ENCODE measurements at regions not wholly inside any gene's neighbourhood (a gene's known extent, or its start where the extent isn't known, plus 50 kb on each side); places are given as distances from the start of the nearest gene placed in this dataset.
"Not testable (repeated sequence)": the region's sequence is repeated elsewhere in the genome, so short reads cannot be mapped to it uniquely, and the experiment has no call there.

DNA sequence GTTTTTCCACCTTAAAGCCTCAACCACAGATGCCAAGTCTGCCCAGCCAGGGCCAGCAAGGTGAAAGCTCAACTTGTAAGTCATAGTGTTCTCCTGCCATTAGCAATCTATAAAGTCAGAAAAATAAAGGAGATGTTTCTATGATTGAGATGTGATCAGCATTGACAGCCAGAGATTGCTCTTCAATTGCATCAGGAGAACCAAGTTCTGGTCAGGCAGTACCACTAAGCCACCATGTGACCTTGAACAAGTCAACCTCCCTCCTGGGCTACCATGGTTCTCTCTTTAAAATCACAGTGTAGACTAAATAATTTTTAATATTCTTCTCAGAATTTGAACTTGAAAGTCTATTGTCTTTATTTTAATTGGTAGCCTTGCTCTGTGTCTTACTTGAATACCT is 220.3 kb upstream of the HES1 start:
- Histone ChIP-seq H3K27me3 (ENCODE audit: control insufficient read depth, insufficient read depth, low read length) (no peaks in the 10 kb centered on the region), H3K4me3 (ENCODE audit: low read length) (no peak overlapping the region), H3K4me1 (ENCODE audit: control insufficient read depth, low read depth, low read length) (peaks cover 11% of the 10 kb centered on the region), H3K27ac (ENCODE audit: low read length) (no peak overlapping the region), H3K9ac (ENCODE audit: low read length) (no peak overlapping the region), H3K36me3 (ENCODE audit: control insufficient read depth, low read depth, low read length) (no peaks in the 10 kb centered on the region), H3K9me3 (ENCODE audit: control insufficient read depth, low read depth, low read length) (no peaks in the 10 kb centered on the region)

GRCh38 chr3:193917158-193917557 is 218.8 kb upstream of the HES1 start:
- Histone ChIP-seq H3K9me3 (ENCODE audit: control insufficient read depth, low read depth, low read length) (no peaks in the 10 kb centered on the region), H3K9ac (ENCODE audit: low read length) (no peak overlapping the region), H3K27me3 (ENCODE audit: control insufficient read depth, insufficient read depth, low read length) (no peaks in the 10 kb centered on the region), H3K36me3 (ENCODE audit: control insufficient read depth, low read depth, low read length) (no peaks in the 10 kb centered on the region), H3K27ac (ENCODE audit: low read length) (no peak overlapping the region), H3K4me1 (ENCODE audit: control insufficient read depth, low read depth, low read length) (no peaks in the 10 kb centered on the region), H3K4me3 (ENCODE audit: low read length) (no peak overlapping the region)

DNA sequence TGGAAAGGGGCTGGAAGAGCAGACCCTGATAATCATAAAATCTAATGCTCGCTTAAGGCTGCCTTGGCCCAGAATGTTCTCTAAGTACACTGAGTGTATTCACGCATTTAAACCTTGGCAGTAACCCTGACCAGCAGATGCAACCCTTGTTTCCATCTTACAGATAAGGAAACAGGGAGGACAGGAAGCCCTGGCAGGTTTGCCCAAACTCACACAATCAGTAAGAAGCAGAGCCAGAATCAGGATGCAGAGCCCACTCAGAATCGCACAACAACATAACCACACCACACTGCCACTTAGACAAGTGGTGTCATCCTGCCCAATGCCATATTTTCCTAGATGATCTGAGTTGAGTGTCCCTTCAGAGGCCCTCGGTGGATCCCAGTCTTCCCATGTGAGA is 214.5 kb upstream of the HES1 start:
- H3K4me1 ChIP-seq (ENCODE audit: control insufficient read depth, low read depth, low read length), result no peaks in the 10 kb centered on the region
- H3K36me3 ChIP-seq (ENCODE audit: control insufficient read depth, low read depth, low read length), result no peaks in the 10 kb centered on the region
- no peak overlapping the region for H3K27ac ChIP-seq (ENCODE audit: low read length)
- H3K27me3 ChIP-seq (ENCODE audit: control insufficient read depth, insufficient read depth, low read length), result no peaks in the 10 kb centered on the region
- no peak overlapping the region for H3K9ac ChIP-seq (ENCODE audit: low read length)
- no peak overlapping the region for H3K4me3 ChIP-seq (ENCODE audit: low read length)
- no peaks in the 10 kb centered on the region for H3K9me3 ChIP-seq (ENCODE audit: control insufficient read depth, low read depth, low read length)

DNA sequence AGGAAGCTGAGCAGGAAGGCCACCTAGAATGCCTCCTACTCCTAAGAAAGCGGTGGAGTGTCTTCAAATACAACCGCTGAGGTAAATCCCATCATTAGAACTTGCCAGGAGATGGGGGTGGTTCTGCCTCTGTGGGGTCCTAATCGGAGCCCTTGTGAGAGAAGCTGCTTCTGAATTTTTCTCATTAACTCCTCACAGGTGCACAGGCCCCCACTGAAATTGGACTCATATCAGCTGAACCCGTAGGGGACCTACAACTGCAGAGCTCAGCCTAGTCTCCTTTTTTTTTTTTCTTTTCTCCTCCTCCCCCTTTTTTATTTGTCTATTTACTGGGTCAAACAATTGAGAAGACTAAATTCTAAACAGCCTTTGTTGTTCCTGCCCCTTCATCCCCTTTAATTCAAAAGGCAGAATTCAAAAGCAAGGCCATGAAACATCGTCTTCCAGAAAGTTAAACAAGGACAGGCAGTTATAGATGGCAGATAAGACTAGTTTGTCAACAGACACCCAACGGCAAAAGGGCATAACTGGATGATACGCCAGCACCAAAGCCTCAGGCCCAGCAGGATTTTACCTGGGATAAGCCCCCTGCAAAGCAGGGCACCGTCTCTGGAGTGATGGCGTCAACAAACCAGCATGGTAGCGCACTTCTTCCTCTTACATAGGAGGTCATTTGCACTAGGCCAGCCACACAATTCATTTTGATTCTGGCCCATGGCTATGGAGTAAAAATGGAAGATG is 213.7 kb upstream of the HES1 start:
- Histone ChIP-seq H3K4me1 (ENCODE audit: control insufficient read depth, low read depth, low read length) (no peaks in the 10 kb centered on the region), H3K36me3 (ENCODE audit: control insufficient read depth, low read depth, low read length) (no peaks in the 10 kb centered on the region), H3K27me3 (ENCODE audit: control insufficient read depth, insufficient read depth, low read length) (no peaks in the 10 kb centered on the region), H3K4me3 (ENCODE audit: low read length) (no peak overlapping the region), H3K9ac (ENCODE audit: low read length) (no peak overlapping the region), H3K9me3 (ENCODE audit: control insufficient read depth, low read depth, low read length) (no peaks in the 10 kb centered on the region), H3K27ac (ENCODE audit: low read length) (no peak overlapping the region)

DNA sequence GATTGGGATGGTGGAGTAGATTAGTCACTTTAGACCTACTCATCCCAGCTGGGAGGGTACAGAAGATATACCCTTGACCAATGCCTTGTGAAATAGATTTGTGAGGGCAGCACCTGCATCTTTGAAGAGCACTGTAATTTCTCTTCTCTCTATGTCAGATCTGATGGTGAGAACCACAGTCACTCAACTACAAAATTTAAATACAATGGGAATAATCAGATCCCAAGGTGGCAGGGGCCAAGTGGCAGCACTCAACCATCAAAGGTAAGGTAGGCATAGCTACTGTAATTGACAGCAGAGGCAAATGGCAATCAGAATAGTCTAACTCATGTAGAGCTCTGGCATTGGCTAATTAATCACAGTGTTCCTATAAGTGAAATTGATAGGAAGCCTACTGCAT is 212.0 kb upstream of the HES1 start:
- not testable (repeated sequence) for H3K9me3 ChIP-seq (ENCODE audit: control insufficient read depth, low read depth, low read length); H3K27ac ChIP-seq (ENCODE audit: low read length); H3K36me3 ChIP-seq (ENCODE audit: control insufficient read depth, low read depth, low read length); H3K4me1 ChIP-seq (ENCODE audit: control insufficient read depth, low read depth, low read length); H3K9ac ChIP-seq (ENCODE audit: low read length); H3K27me3 ChIP-seq (ENCODE audit: control insufficient read depth, insufficient read depth, low read length); H3K4me3 ChIP-seq (ENCODE audit: low read length)

DNA sequence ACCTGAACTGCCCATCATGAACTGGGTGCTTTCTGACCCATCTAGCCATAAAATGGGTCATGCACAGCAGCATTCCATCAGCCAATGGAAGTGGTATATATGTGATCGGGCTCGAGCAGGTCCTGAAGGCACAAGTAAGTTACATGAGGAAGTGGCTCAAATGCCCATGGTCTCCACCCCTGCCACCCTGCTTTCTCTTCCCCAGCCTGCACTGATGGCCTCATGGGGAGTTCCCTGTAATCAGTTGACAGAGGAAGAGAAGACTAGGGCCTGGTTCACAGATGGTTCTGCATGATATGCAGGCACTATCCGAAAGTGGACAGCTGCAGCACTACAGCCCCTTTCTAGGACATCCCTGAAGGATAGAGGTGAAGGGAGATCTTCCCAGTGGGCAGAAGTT is 209.9 kb upstream of the HES1 start:
- not testable (repeated sequence) for H3K4me3 ChIP-seq (ENCODE audit: low read length); H3K9me3 ChIP-seq (ENCODE audit: control insufficient read depth, low read depth, low read length); H3K9ac ChIP-seq (ENCODE audit: low read length); H3K27ac ChIP-seq (ENCODE audit: low read length); H3K27me3 ChIP-seq (ENCODE audit: control insufficient read depth, insufficient read depth, low read length); H3K36me3 ChIP-seq (ENCODE audit: control insufficient read depth, low read depth, low read length); H3K4me1 ChIP-seq (ENCODE audit: control insufficient read depth, low read depth, low read length)

GRCh38 chr3:193927413-193928206 is 208.3 kb upstream of the HES1 start:
- not testable (repeated sequence) for H3K27ac ChIP-seq (ENCODE audit: low read length); H3K4me3 ChIP-seq (ENCODE audit: low read length); H3K27me3 ChIP-seq (ENCODE audit: control insufficient read depth, insufficient read depth, low read length); H3K9me3 ChIP-seq (ENCODE audit: control insufficient read depth, low read depth, low read length); H3K36me3 ChIP-seq (ENCODE audit: control insufficient read depth, low read depth, low read length); H3K4me1 ChIP-seq (ENCODE audit: control insufficient read depth, low read depth, low read length); H3K9ac ChIP-seq (ENCODE audit: low read length)

GRCh38 chr3:193928354-193929209 is 207.4 kb upstream of the HES1 start:
- no peaks in the 10 kb centered on the region for H3K4me1 ChIP-seq (ENCODE audit: control insufficient read depth, low read depth, low read length)
- H3K36me3 ChIP-seq (ENCODE audit: control insufficient read depth, low read depth, low read length), result no peaks in the 10 kb centered on the region
- no peak overlapping the region for H3K9ac ChIP-seq (ENCODE audit: low read length)
- no peaks in the 10 kb centered on the region for H3K9me3 ChIP-seq (ENCODE audit: control insufficient read depth, low read depth, low read length)
- no peaks in the 10 kb centered on the region for H3K27me3 ChIP-seq (ENCODE audit: control insufficient read depth, insufficient read depth, low read length)
- H3K27ac ChIP-seq (ENCODE audit: low read length), result no peak overlapping the region
- no peak overlapping the region for H3K4me3 ChIP-seq (ENCODE audit: low read length)

GRCh38 chr3:193929373-193929772 is 206.6 kb upstream of the HES1 start:
- H3K27me3 ChIP-seq (ENCODE audit: control insufficient read depth, insufficient read depth, low read length), result no peaks in the 10 kb centered on the region
- no peak overlapping the region for H3K27ac ChIP-seq (ENCODE audit: low read length)
- no peaks in the 10 kb centered on the region for H3K4me1 ChIP-seq (ENCODE audit: control insufficient read depth, low read depth, low read length)
- H3K36me3 ChIP-seq (ENCODE audit: control insufficient read depth, low read depth, low read length), result no peaks in the 10 kb centered on the region
- no peak overlapping the region for H3K9ac ChIP-seq (ENCODE audit: low read length)
- H3K9me3 ChIP-seq (ENCODE audit: control insufficient read depth, low read depth, low read length), result no peaks in the 10 kb centered on the region
- H3K4me3 ChIP-seq (ENCODE audit: low read length), result no peak overlapping the region

DNA sequence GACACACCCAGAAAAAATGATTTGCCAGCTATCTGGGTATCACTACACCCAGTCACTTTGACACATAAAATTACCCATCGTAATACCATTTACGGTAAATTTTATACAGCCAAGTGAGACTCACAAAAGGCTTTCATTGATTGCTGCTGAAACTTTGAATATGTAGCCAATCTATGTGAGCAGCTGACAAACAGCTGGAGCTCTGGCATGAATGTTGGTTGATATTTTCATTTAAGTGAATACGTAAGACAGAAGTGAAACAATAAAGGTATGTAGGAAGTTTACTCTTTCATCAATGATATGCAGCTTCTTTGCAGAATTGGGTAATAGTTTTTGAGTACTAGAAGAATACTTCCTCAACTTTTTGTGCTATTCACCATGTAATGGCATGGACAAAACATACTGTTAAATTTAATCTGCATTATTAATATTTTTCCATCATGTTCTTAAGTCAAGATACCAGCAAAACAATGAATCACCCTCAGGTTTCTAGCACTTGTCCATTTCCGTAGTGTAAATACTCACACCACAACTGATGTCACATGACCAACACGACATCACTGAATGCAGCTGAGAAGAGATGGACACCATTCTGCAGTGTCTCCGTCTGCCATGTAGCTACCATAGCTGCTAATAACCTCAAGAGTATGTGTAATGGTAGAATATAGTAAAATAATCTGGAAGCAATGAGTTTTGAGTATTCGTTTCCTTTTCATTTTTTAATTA is 205.9 kb upstream of the HES1 start:
- Histone ChIP-seq H3K9ac (ENCODE audit: low read length) (no peak overlapping the region), H3K9me3 (ENCODE audit: control insufficient read depth, low read depth, low read length) (no peaks in the 10 kb centered on the region), H3K27me3 (ENCODE audit: control insufficient read depth, insufficient read depth, low read length) (no peaks in the 10 kb centered on the region), H3K36me3 (ENCODE audit: control insufficient read depth, low read depth, low read length) (no peaks in the 10 kb centered on the region), H3K27ac (ENCODE audit: low read length) (no peak overlapping the region), H3K4me3 (ENCODE audit: low read length) (no peak overlapping the region), H3K4me1 (ENCODE audit: control insufficient read depth, low read depth, low read length) (no peaks in the 10 kb centered on the region)

DNA sequence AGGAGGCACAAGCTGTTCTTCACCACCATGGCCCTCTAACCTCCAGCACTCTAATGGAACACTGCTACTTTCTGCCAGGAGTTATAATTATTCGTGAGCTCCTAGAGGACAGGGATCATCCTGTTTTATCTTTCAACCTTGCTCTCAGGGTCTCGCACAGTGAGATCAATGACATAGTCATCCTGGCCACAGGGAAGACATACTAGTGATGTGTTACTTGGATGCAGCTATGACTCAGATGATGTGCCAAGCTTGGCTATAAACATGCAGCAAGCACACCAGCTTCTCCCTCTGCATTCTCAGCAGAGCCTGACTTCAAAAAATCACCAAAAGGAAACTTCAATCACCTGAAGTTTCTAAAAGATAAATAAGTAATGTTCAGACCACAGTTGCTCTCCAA is 203.8 kb upstream of the HES1 start:
- Histone ChIP-seq H3K9me3 (ENCODE audit: control insufficient read depth, low read depth, low read length) (no peaks in the 10 kb centered on the region), H3K4me1 (ENCODE audit: control insufficient read depth, low read depth, low read length) (no peaks in the 10 kb centered on the region), H3K9ac (ENCODE audit: low read length) (no peak overlapping the region), H3K27me3 (ENCODE audit: control insufficient read depth, insufficient read depth, low read length) (no peaks in the 10 kb centered on the region), H3K4me3 (ENCODE audit: low read length) (no peak overlapping the region), H3K27ac (ENCODE audit: low read length) (no peak overlapping the region), H3K36me3 (ENCODE audit: control insufficient read depth, low read depth, low read length) (no peaks in the 10 kb centered on the region)
